CD14-positive monocyte (primary cell): ENCODE measurements at regions not wholly inside any gene's neighbourhood (a gene's known extent, or its start where the extent isn't known, plus 50 kb on each side); places are given as distances from the start of the nearest gene placed in this dataset.

Experiments used
- DNase-seq, 3 donors: peaks; one replicate each; pipeline ENCODE4 v3.0.0-alpha.2; 2011 to 2022
- H2AFZ ChIP-seq: 2 replicates; pipeline ENCODE4 v1.6.0; 2012; ENCODE audit warnings: mild to moderate bottlenecking, low read depth, low read length, inconsistent platforms; ENCODE audit not compliant: insufficient read depth, poor library complexity, severe bottlenecking
- H3K27ac ChIP-seq, 2 donors: 1 replicate in 1 of 2; 2 replicates in 1 of 2; pipeline ENCODE4 v1.5.1; 2012 to 2013; ENCODE audit warnings: low read length in 2 of 2, control low read depth in 1 of 2, inconsistent platforms in 1 of 2, low read depth in 1 of 2, mild to moderate bottlenecking in 1 of 2
- H3K27me3 ChIP-seq, 2 donors: one replicate each; pipeline versions ENCODE4 v1.6.0 to v1.6.1; 2011 to 2013; ENCODE audit warnings: low read length in 2 of 2; ENCODE audit not compliant: control insufficient read depth in 2 of 2, insufficient read depth in 2 of 2
- H3K36me3 ChIP-seq, 2 donors: replicated peaks in 1 of 2; 1 replicate in 1 of 2; 2 replicates in 1 of 2; pipeline versions ENCODE4 v1.5.1 to v1.6.1; 2012 to 2013; ENCODE audit warnings: low read length in 2 of 2, control low read depth in 1 of 2, inconsistent platforms in 1 of 2, mild to moderate bottlenecking in 1 of 2; ENCODE audit not compliant: insufficient read depth in 2 of 2, control insufficient read depth in 1 of 2
- H3K4me1 ChIP-seq, 2 donors: 1 replicate in 1 of 2; 2 replicates in 1 of 2; pipeline versions ENCODE4 v1.5.1 to v1.6.1; 2012 to 2013; ENCODE audit warnings: low read length in 2 of 2, control low read depth in 1 of 2, inconsistent platforms in 1 of 2, mild to moderate bottlenecking in 1 of 2, moderate library complexity in 1 of 2; ENCODE audit not compliant: insufficient read depth in 2 of 2, control insufficient read depth in 1 of 2
- H3K4me2 ChIP-seq: replicated peaks from 2 replicates; pipeline ENCODE3; 2012; ENCODE audit warnings: low read length, moderate library complexity, mild to moderate bottlenecking; ENCODE audit not compliant: poor library complexity, severe bottlenecking; ENCODE audit errors: extremely low read depth
- H3K4me3 ChIP-seq, 3 experiments: fragments of 200-600 bp in 1 of 3; sonication (generic) in 1 of 3; replicated peaks in 1 of 3; 1 replicate in 2 of 3; 2 replicates in 1 of 3; pipeline ENCODE4 v1.5.1; 2011 to 2013; ENCODE audit warnings: low read length in 3 of 3, mild to moderate bottlenecking in 3 of 3, control low read depth in 2 of 3, low read depth in 2 of 3, inconsistent platforms in 1 of 3, moderate library complexity in 1 of 3
- H3K79me2 ChIP-seq: 2 replicates; pipeline ENCODE4 v1.6.0; 2012; ENCODE audit warnings: mild to moderate bottlenecking, control low read depth, inconsistent platforms, low read length, moderate library complexity; ENCODE audit not compliant: insufficient read depth
- H3K9ac ChIP-seq: 2 replicates; pipeline ENCODE4 v1.6.0; 2017; ENCODE audit warnings: low read length, mild to moderate bottlenecking; ENCODE audit not compliant: insufficient read depth, poor library complexity, severe bottlenecking
- H3K9me3 ChIP-seq, 2 donors: replicated peaks in 1 of 2; 1 replicate in 1 of 2; 2 replicates in 1 of 2; pipeline versions ENCODE4 v1.5.1 to v1.6.1; 2012 to 2013; ENCODE audit warnings: low read length in 2 of 2, control low read depth in 1 of 2; ENCODE audit not compliant: control insufficient read depth in 1 of 2, insufficient read depth in 1 of 2
- H4K20me1 ChIP-seq: 2 replicates; pipeline ENCODE4 v1.6.0; 2012; ENCODE audit warnings: mild to moderate bottlenecking, low read length, control low read depth, moderate library complexity; ENCODE audit not compliant: insufficient read depth
- H3K27ac Mint-ChIP-seq, 7 donors: one replicate each; pipeline ENCODE4 v1.8.0; 2020; ENCODE audit warnings: mild to moderate bottlenecking in 7 of 7, mixed read lengths in 7 of 7, moderate library complexity in 6 of 7, inconsistent platforms in 2 of 7
- H3K27me3 Mint-ChIP-seq, 3 donors: one replicate each; pipeline ENCODE4 v1.8.0; 2021 to 2022; ENCODE audit warnings: low read depth in 3 of 3, mild to moderate bottlenecking in 3 of 3, mixed read lengths in 3 of 3, moderate library complexity in 3 of 3, inconsistent platforms in 1 of 3
- H3K36me3 Mint-ChIP-seq, 2 donors: one replicate each; pipeline ENCODE4 v1.8.0; 2020; ENCODE audit warnings: mixed read lengths in 2 of 2, inconsistent platforms in 1 of 2, mild to moderate bottlenecking in 1 of 2
- H3K4me1 Mint-ChIP-seq: one replicate; pipeline ENCODE4 v1.8.0; 2020; ENCODE audit warnings: mild to moderate bottlenecking, mixed read lengths
- H3K4me3 Mint-ChIP-seq, 2 donors: one replicate each; pipeline ENCODE4 v1.8.0; 2020; ENCODE audit warnings: mild to moderate bottlenecking in 2 of 2, mixed read lengths in 2 of 2, moderate library complexity in 1 of 2
- H3K9me3 Mint-ChIP-seq, 7 donors: one replicate each; pipeline ENCODE4 v1.8.0; 2020 to 2022; ENCODE audit warnings: mixed read lengths in 7 of 7, mild to moderate bottlenecking in 6 of 7, moderate library complexity in 6 of 7, inconsistent platforms in 2 of 7
- WGBS: methylation state at CpG from one replicate; pipeline ENCODE4 v1.1.5; 2013; ENCODE audit warnings: missing lambda C conversion rate; ENCODE audit not compliant: insufficient coverage; 5-methylcytosine and 5-hydroxymethylcytosine counted together
- intact Hi-C, 2 donors: fragments of 100-400 bp; cut with micrococcal nuclease; formaldehyde crosslinking; loops; one replicate each; pipeline versions ENCODE4 v1.15.0 to v1.15.1; 2023
- TF ChIP-seq, protein P1 (sequence below): fragments of 200-600 bp; IDR thresholded peaks from one replicate; pipeline ENCODE4 v1.8.0; 2022; ENCODE audit warnings: antibody characterized with exemption, mild to moderate bottlenecking

GRCh38 chr2:118279005-118279404 lies 190.7 kb downstream of the INSIG2 start:
- TF ChIP-seq, protein P1, sequence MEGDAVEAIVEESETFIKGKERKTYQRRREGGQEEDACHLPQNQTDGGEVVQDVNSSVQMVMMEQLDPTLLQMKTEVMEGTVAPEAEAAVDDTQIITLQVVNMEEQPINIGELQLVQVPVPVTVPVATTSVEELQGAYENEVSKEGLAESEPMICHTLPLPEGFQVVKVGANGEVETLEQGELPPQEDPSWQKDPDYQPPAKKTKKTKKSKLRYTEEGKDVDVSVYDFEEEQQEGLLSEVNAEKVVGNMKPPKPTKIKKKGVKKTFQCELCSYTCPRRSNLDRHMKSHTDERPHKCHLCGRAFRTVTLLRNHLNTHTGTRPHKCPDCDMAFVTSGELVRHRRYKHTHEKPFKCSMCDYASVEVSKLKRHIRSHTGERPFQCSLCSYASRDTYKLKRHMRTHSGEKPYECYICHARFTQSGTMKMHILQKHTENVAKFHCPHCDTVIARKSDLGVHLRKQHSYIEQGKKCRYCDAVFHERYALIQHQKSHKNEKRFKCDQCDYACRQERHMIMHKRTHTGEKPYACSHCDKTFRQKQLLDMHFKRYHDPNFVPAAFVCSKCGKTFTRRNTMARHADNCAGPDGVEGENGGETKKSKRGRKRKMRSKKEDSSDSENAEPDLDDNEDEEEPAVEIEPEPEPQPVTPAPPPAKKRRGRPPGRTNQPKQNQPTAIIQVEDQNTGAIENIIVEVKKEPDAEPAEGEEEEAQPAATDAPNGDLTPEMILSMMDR = no peak
- Histone ChIP-seq H4K20me1 (no peaks in the 10 kb centered on the region), H3K9ac (no peak overlapping the region), H3K36me3 (no peaks in the 10 kb centered on the region), H3K9me3 (no peaks in the 10 kb centered on the region), H3K4me2 (no peak overlapping the region), H3K27me3 (peaks cover 0 to 5% of the 10 kb centered on the region in 2 donors), H3K4me1 (no peaks in the 10 kb centered on the region), H3K79me2 (no peaks in the 10 kb centered on the region), H3K4me3 (no peak overlapping the region), H3K27ac (no peak overlapping the region), H2AFZ (no peak overlapping the region)
- WGBS = 90% methylated on average over 2 of the region's 3 CpGs
- intact Hi-C loops = no loop called here
- Mint-ChIP-seq H3K9me3 (peaks cover 0 to 2% (median 0%) of the 10 kb centered on the region in 7 donors), H3K4me3 (no peak overlapping the region), H3K27ac (no peak overlapping the region), H3K27me3 (peaks cover 5 to 23% (median 11%) of the 10 kb centered on the region in 3 donors), H3K4me1 (no peaks in the 10 kb centered on the region), H3K36me3 (no peaks in the 10 kb centered on the region)
- no peak for DNase-seq

DNA sequence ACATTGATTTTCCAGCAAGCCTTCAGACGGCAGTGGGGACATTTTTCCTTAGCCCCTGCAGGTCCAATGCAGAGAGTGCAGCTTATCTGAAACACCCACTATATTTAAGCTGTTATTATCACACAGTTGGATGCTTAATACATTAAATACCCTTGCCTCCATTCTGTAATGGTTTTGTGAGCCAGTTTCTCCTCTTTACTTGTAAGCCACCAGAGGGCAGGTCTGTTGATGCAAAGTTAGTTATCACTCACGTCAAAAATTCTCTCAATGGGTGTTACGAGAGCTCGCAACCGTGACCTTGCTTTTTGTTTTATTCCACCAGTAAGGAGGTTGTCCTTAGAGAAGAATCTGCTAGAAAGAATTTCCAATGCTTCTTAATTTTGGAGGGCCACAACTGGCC lies 189.8 kb downstream of the INSIG2 start:
- Histone ChIP-seq H4K20me1 (no peaks in the 10 kb centered on the region), H3K36me3 (no peaks in the 10 kb centered on the region), H3K4me1 (no peaks in the 10 kb centered on the region), H3K9me3 (no peaks in the 10 kb centered on the region), H3K9ac (no peak overlapping the region), H2AFZ (no peak overlapping the region), H3K27me3 (peaks cover 0 to 5% of the 10 kb centered on the region in 2 donors), H3K79me2 (no peaks in the 10 kb centered on the region), H3K4me2 (no peak overlapping the region), H3K4me3 (no peak overlapping the region), H3K27ac (no peak overlapping the region)
- TF ChIP-seq, protein P1 = no peak
- no peak for DNase-seq
- Mint-ChIP-seq H3K4me1 (no peaks in the 10 kb centered on the region), H3K27ac (no peak overlapping the region), H3K4me3 (no peak overlapping the region), H3K36me3 (no peaks in the 10 kb centered on the region), H3K9me3 (peaks cover 0 to 2% (median 0%) of the 10 kb centered on the region in 7 donors), H3K27me3 (peaks cover 5 to 20% (median 9%) of the 10 kb centered on the region in 3 donors)
- WGBS = 100% methylated on average over 1 of the region's 5 CpGs
- intact Hi-C loops = no loop called here
